ENCODE measurements at regions not wholly inside any gene's neighbourhood (a gene's known extent, or its start where the extent isn't known, plus 50 kb on each side); places are given as distances from the start of the nearest gene placed in this dataset.
"Not testable (repeated sequence)": the region's sequence is repeated elsewhere in the genome, so short reads cannot be mapped to it uniquely, and the experiment has no call there.

- H3F3A ChIP-seq (ENCODE audit: insufficient read depth, low read length) = no peaks in the 10 kb centered on the region
- TF ChIP-seq CTCF (IDR thresholded peaks at IDR 0.05; ENCODE audit: low read length) (no peak), EZH2phosphoT487 (IDR thresholded peaks at IDR 0.05; ENCODE audit: low read length) (no peak), EZH2 (optimal IDR thresholded peaks at IDR 0.05; ENCODE audit: low read depth, low read length) (no peak)
- H3K27ac ChIP-seq (ENCODE audit: low read length) = no peak overlapping the region
- no peaks in the 10 kb centered on the region for H3K4me1 ChIP-seq (ENCODE audit: low read length)
- no peaks in the 10 kb centered on the region for H4K20me1 ChIP-seq (ENCODE audit: insufficient read depth, low read length)
- H3K9ac ChIP-seq (ENCODE audit: low read length) = no peak overlapping the region
- H3K4me3 ChIP-seq (ENCODE audit: low read length) = no peak overlapping the region
- no peak for DNase-seq
- no peak overlapping the region for H3K4me2 ChIP-seq (ENCODE audit: low read depth, low read length)
- H3K9me3 ChIP-seq (replicated peaks; ENCODE audit: insufficient read depth, low read length) = no peaks in the 10 kb centered on the region
- H3K9me2 ChIP-seq (replicated peaks; ENCODE audit: insufficient read depth, low read length) = no peaks in the 10 kb centered on the region
- no peaks in the 10 kb centered on the region for H3K79me2 ChIP-seq (ENCODE audit: low read length)
- no peaks in the 10 kb centered on the region for H3K36me3 ChIP-seq (replicated peaks; ENCODE audit: insufficient read depth, low read length)
- H3K27me3 ChIP-seq (replicated peaks; ENCODE audit: insufficient read depth, low read length) = no peaks in the 10 kb centered on the region
- H2AFZ ChIP-seq (ENCODE audit: low read length) = no peak overlapping the region
Measured at GRCh38 chr4:81307991-81308390, 93.0 kb upstream of the PRKG2 start.

GRCh38 chr4:81304871-81305270 lies 89.8 kb upstream of the PRKG2 start:
- Histone ChIP-seq H4K20me1 (ENCODE audit: insufficient read depth, low read length) (no peaks in the 10 kb centered on the region), H3K36me3 (replicated peaks; ENCODE audit: insufficient read depth, low read length) (no peaks in the 10 kb centered on the region), H3K9me2 (replicated peaks; ENCODE audit: insufficient read depth, low read length) (no peaks in the 10 kb centered on the region), H3K9ac (ENCODE audit: low read length) (no peak overlapping the region), H3K4me3 (ENCODE audit: low read length) (no peak overlapping the region), H3K9me3 (replicated peaks; ENCODE audit: insufficient read depth, low read length) (no peaks in the 10 kb centered on the region), H2AFZ (ENCODE audit: low read length) (no peak overlapping the region), H3K4me1 (ENCODE audit: low read length) (no peaks in the 10 kb centered on the region), H3K4me2 (ENCODE audit: low read depth, low read length) (no peak overlapping the region), H3K27me3 (replicated peaks; ENCODE audit: insufficient read depth, low read length) (no peaks in the 10 kb centered on the region), H3K27ac (ENCODE audit: low read length) (no peak overlapping the region), H3F3A (ENCODE audit: insufficient read depth, low read length) (no peaks in the 10 kb centered on the region), H3K79me2 (ENCODE audit: low read length) (no peaks in the 10 kb centered on the region)
- TF ChIP-seq CTCF (IDR thresholded peaks at IDR 0.05; ENCODE audit: low read length) (no peak), EZH2 (optimal IDR thresholded peaks at IDR 0.05; ENCODE audit: low read depth, low read length) (no peak), EZH2phosphoT487 (IDR thresholded peaks at IDR 0.05; ENCODE audit: low read length) (no peak)
- no peak for DNase-seq

GRCh38 chr4:81300352-81300751 lies 85.3 kb upstream of the PRKG2 start:
- not testable (repeated sequence) for H2AFZ ChIP-seq (ENCODE audit: low read length); H3K9me2 ChIP-seq (replicated peaks; ENCODE audit: insufficient read depth, low read length); H3K9me3 ChIP-seq (replicated peaks; ENCODE audit: insufficient read depth, low read length); DNase-seq; H3F3A ChIP-seq (ENCODE audit: insufficient read depth, low read length); H3K4me2 ChIP-seq (ENCODE audit: low read depth, low read length); H3K27ac ChIP-seq (ENCODE audit: low read length); H3K9ac ChIP-seq (ENCODE audit: low read length); H3K79me2 ChIP-seq (ENCODE audit: low read length); H4K20me1 ChIP-seq (ENCODE audit: insufficient read depth, low read length); H3K4me3 ChIP-seq (ENCODE audit: low read length); H3K27me3 ChIP-seq (replicated peaks; ENCODE audit: insufficient read depth, low read length); H3K36me3 ChIP-seq (replicated peaks; ENCODE audit: insufficient read depth, low read length); H3K4me1 ChIP-seq (ENCODE audit: low read length)

GRCh38 chr4:81290813-81291212 lies 75.8 kb upstream of the PRKG2 start:
- Histone ChIP-seq H3K9me2 (replicated peaks; ENCODE audit: insufficient read depth, low read length) (no peaks in the 10 kb centered on the region), H3K27ac (ENCODE audit: low read length) (no peak overlapping the region), H3K27me3 (replicated peaks; ENCODE audit: insufficient read depth, low read length) (no peaks in the 10 kb centered on the region), H4K20me1 (ENCODE audit: insufficient read depth, low read length) (no peaks in the 10 kb centered on the region), H3K4me3 (ENCODE audit: low read length) (no peak overlapping the region), H3K9ac (ENCODE audit: low read length) (no peak overlapping the region), H3K36me3 (replicated peaks; ENCODE audit: insufficient read depth, low read length) (no peaks in the 10 kb centered on the region), H2AFZ (ENCODE audit: low read length) (no peak overlapping the region), H3K9me3 (replicated peaks; ENCODE audit: insufficient read depth, low read length) (no peaks in the 10 kb centered on the region), H3K4me1 (ENCODE audit: low read length) (no peaks in the 10 kb centered on the region), H3F3A (ENCODE audit: insufficient read depth, low read length) (no peaks in the 10 kb centered on the region), H3K4me2 (ENCODE audit: low read depth, low read length) (no peak overlapping the region), H3K79me2 (ENCODE audit: low read length) (no peaks in the 10 kb centered on the region)
- TF ChIP-seq EZH2phosphoT487 (IDR thresholded peaks at IDR 0.05; ENCODE audit: low read length) (no peak), CTCF (IDR thresholded peaks at IDR 0.05; ENCODE audit: low read length) (no peak), EZH2 (optimal IDR thresholded peaks at IDR 0.05; ENCODE audit: low read depth, low read length) (no peak)
- DNase-seq = no peak

All from MM.1S (cell line).